B cell (primary cell): ENCODE measurements at regions not wholly inside any gene's neighbourhood (a gene's known extent, or its start where the extent isn't known, plus 50 kb on each side); places are given as distances from the start of the nearest gene placed in this dataset.

Experiments
- ATAC-seq: fragments of 200-7000 bp; cut with Tn5 transposase; one replicate; pipeline ENCODE4 v1.10.0; 2021; ENCODE audit warnings: low read depth, mild to moderate bottlenecking, moderate number of reproducible peaks, moderate library complexity
- CTCF ChIA-PET: fragments of 350-600 bp; sonication (Branson Sonifier 250); formaldehyde crosslinking; loops from one replicate; lab custom pipeline; 2021; ENCODE audit warnings: antibody characterized with exemption, inconsistent platforms; lab: Charles Lee
- POLR2A ChIA-PET: fragments of 350-600 bp; sonication (Branson Sonifier 250); formaldehyde crosslinking; loops from one replicate; lab custom pipeline; 2021; ENCODE audit warnings: antibody characterized with exemption; lab: Charles Lee
- DNase-seq: peaks from one replicate; pipeline ENCODE4 v3.0.0; 2013
- H2AFZ ChIP-seq: 2 replicates; pipeline ENCODE4 v1.6.1; 2012; ENCODE audit warnings: mild to moderate bottlenecking, low read depth, low read length; ENCODE audit not compliant: insufficient read depth, poor library complexity, severe bottlenecking
- H3K27ac ChIP-seq, 2 donors: 1 replicate in 1 of 2; 2 replicates in 1 of 2; pipeline ENCODE4 v1.5.1; 2012 to 2013; ENCODE audit warnings: low read length in 2 of 2, mild to moderate bottlenecking in 2 of 2, moderate library complexity in 1 of 2
- H3K27me3 ChIP-seq, 4 experiments: fragments of 200-600 bp in 1 of 4; sonication (generic) in 1 of 4; replicated peaks in 1 of 4; 1 replicate in 2 of 4; 2 replicates in 2 of 4; pipeline versions ENCODE4 v1.6.1 to v1.7.0; 2013 to 2016; ENCODE audit warnings: low read length in 3 of 4, mild to moderate bottlenecking in 2 of 4, mixed read lengths in 1 of 4, moderate library complexity in 1 of 4; ENCODE audit not compliant: insufficient read depth in 4 of 4, control insufficient read depth in 3 of 4; ENCODE audit errors: control extremely low read depth in 1 of 4
- H3K36me3 ChIP-seq, 2 experiments: replicated peaks in 1 of 2; 1 replicate in 1 of 2; 2 replicates in 1 of 2; pipeline versions ENCODE4 v1.6.1 to v1.7.1; 2013; ENCODE audit warnings: low read length in 1 of 2; ENCODE audit not compliant: insufficient read depth in 2 of 2, control insufficient read depth in 1 of 2; ENCODE audit errors: control extremely low read depth in 1 of 2, extremely low read depth in 1 of 2
- H3K4me1 ChIP-seq, 2 donors: fragments of 200-600 bp in 1 of 2; sonication (generic) in 1 of 2; 1 replicate in 1 of 2; 2 replicates in 1 of 2; pipeline versions ENCODE4 v1.5.1 to v1.6.1; 2013 to 2017; ENCODE audit warnings: low read length in 2 of 2; ENCODE audit not compliant: control insufficient read depth in 2 of 2, insufficient read depth in 2 of 2
- H3K4me2 ChIP-seq: replicated peaks from 2 replicates; pipeline ENCODE3; 2012; ENCODE audit warnings: mild to moderate bottlenecking, low read depth, low read length; ENCODE audit not compliant: poor library complexity, severe bottlenecking
- H3K4me3 ChIP-seq, 5 experiments: fragments of 200-600 bp in 1 of 5; sonication (generic) in 1 of 5; 1 replicate in 3 of 5; 2 replicates in 2 of 5; pipeline versions ENCODE4 v1.5.1 to v1.7.0; 2011 to 2016; ENCODE audit warnings: low read length in 4 of 5, mild to moderate bottlenecking in 4 of 5, low read depth in 2 of 5, control low read depth in 1 of 5, moderate library complexity in 1 of 5; ENCODE audit not compliant: insufficient read depth in 1 of 5; ENCODE audit errors: control extremely low read depth in 1 of 5, extremely low read depth in 1 of 5
- H3K79me2 ChIP-seq: fragments of 200-600 bp; sonication (generic); one replicate; pipeline ENCODE4 v1.6.0; 2016; ENCODE audit warnings: low read length; ENCODE audit not compliant: control insufficient read depth, insufficient read depth
- H3K9ac ChIP-seq: fragments of 200-600 bp; sonication (generic); 2 replicates; pipeline ENCODE4 v1.6.1; 2017; ENCODE audit warnings: mild to moderate bottlenecking, low read length, moderate library complexity
- H3K9me3 ChIP-seq, 3 donors: one replicate each; pipeline versions ENCODE4 v1.6.1 to v1.7.1; 2013; ENCODE audit warnings: low read length in 2 of 3; ENCODE audit not compliant: control insufficient read depth in 2 of 3, insufficient read depth in 1 of 3; ENCODE audit errors: control extremely low read depth in 1 of 3
- H4K20me1 ChIP-seq: 2 replicates; pipeline ENCODE4 v1.6.0; 2012; ENCODE audit warnings: mild to moderate bottlenecking, low read length; ENCODE audit not compliant: insufficient read depth, control insufficient read depth, poor library complexity, severe bottlenecking
- H3K27ac Mint-ChIP-seq: one replicate; pipeline ENCODE4 v1.8.0; 2021; ENCODE audit warnings: mixed read lengths
- H3K27me3 Mint-ChIP-seq: one replicate; pipeline ENCODE4 v1.8.0; 2021; ENCODE audit warnings: mixed read lengths
- H3K4me1 Mint-ChIP-seq: one replicate; pipeline ENCODE4 v1.8.0; 2021; ENCODE audit warnings: mixed read lengths
- H3K4me3 Mint-ChIP-seq: one replicate; pipeline ENCODE4 v1.8.0; 2021; ENCODE audit warnings: mixed read lengths
- H3K9me3 Mint-ChIP-seq: one replicate; pipeline ENCODE4 v1.8.0; 2022; ENCODE audit warnings: mixed read lengths; ENCODE audit not compliant: insufficient read depth
- CTCF ChIP-seq: fragments of 200-600 bp; IDR thresholded peaks from one replicate; pipeline ENCODE4 v1.8.0; 2022; ENCODE audit warnings: antibody characterized with exemption, mild to moderate bottlenecking
- EZH2 ChIP-seq: IDR thresholded peaks from 2 replicates; pipeline ENCODE4 v1.6.1; 2012; ENCODE audit warnings: borderline replicate concordance, low read depth, mild to moderate bottlenecking, moderate library complexity, low read length; ENCODE audit not compliant: insufficient read depth, poor library complexity, severe bottlenecking
- whole genome bisulfite sequencing: methylation state at CpG from one replicate; pipeline ENCODE4 v1.1.5; 2013; ENCODE audit warnings: missing lambda C conversion rate; ENCODE audit not compliant: insufficient coverage; 5-methylcytosine and 5-hydroxymethylcytosine counted together
- intact Hi-C: fragments of 100-400 bp; cut with micrococcal nuclease; formaldehyde crosslinking; loops from one replicate; pipeline ENCODE4 v1.10.0; 2022

- no peak overlapping the region for H3K27ac ChIP-seq
- Mint-ChIP-seq H3K4me1 (no peaks in the 10 kb centered on the region), H3K4me3 (no peak overlapping the region), H3K27ac (no peak overlapping the region), H3K27me3 (peaks cover 10% of the 10 kb centered on the region), H3K9me3 (no peaks in the 10 kb centered on the region)
- intact Hi-C loops = no loop called here
- DNase-seq (no peak), ATAC-seq (no peak)
- no peaks in the 10 kb centered on the region for H3K36me3 ChIP-seq
- H4K20me1 ChIP-seq = no peaks in the 10 kb centered on the region
- ChIA-PET CTCF (no interaction called here), POLR2A (no interaction called here)
- WGBS = 86% methylated on average over 3 of the region's 4 CpGs
- H2AFZ ChIP-seq = no peak overlapping the region
- no peak overlapping the region for H3K4me3 ChIP-seq
- no peaks in the 10 kb centered on the region for H3K79me2 ChIP-seq
- TF ChIP-seq EZH2 (no peak), CTCF (no peak)
- H3K9me3 ChIP-seq = no peaks in the 10 kb centered on the region
- H3K4me2 ChIP-seq = no peak overlapping the region
- no peaks in the 10 kb centered on the region for H3K27me3 ChIP-seq
- no peaks in the 10 kb centered on the region for H3K4me1 ChIP-seq
- no peak overlapping the region for H3K9ac ChIP-seq
Measured at GRCh38 chr1:114290341-114290740, 136.7 kb upstream of the SYT6 start.

DNA sequence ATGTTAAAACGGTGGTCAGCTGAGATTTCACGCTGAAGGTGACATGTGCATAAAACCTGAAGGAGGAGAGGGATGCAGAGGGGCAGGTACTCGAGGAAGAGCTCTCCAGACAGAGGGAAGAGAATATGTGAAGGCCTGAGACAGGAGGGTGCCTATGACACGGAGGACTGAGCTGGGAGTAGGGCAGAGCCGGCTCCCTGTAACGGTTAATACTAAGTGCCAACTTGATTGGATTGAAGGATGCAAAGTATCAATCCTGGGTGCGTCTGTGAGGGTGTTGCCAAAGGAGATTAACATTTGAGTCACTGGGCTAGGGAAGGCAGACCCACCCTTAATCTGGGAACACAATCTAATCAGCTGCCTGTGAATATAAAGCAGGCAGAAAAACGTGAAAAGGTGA, 136.2 kb upstream of the SYT6 start:
- H3K27me3 ChIP-seq = no peaks in the 10 kb centered on the region
- WGBS = 81% methylated on average over 8 of the region's 8 CpGs
- CTCF ChIA-PET = no interaction called here
- H3K9me3 ChIP-seq = no peaks in the 10 kb centered on the region
- H3K4me2 ChIP-seq = no peak overlapping the region
- intact Hi-C loops = no loop called here
- H2AFZ ChIP-seq = no peak overlapping the region
- H3K9ac ChIP-seq = no peak overlapping the region
- H3K4me1 ChIP-seq = no peaks in the 10 kb centered on the region
- ATAC-seq (no peak), DNase-seq (no peak)
- H3K4me1 Mint-ChIP-seq = no peaks in the 10 kb centered on the region
- H3K4me3 ChIP-seq = no peak overlapping the region
- H3K27ac Mint-ChIP-seq = no peak overlapping the region
- POLR2A ChIA-PET = no interaction called here
- no peaks in the 10 kb centered on the region for H3K79me2 ChIP-seq
- H4K20me1 ChIP-seq = no peaks in the 10 kb centered on the region
- H3K4me3 Mint-ChIP-seq = no peak overlapping the region
- H3K27ac ChIP-seq = no peak overlapping the region
- TF ChIP-seq EZH2 (no peak), CTCF (no peak)
- no peaks in the 10 kb centered on the region for H3K36me3 ChIP-seq
- H3K9me3 Mint-ChIP-seq = no peaks in the 10 kb centered on the region
- H3K27me3 Mint-ChIP-seq = peaks cover 10% of the 10 kb centered on the region
